Endodermal cell (in vitro differentiated cells): ENCODE measurements at regions not wholly inside any gene's neighbourhood (a gene's known extent, or its start where the extent isn't known, plus 50 kb on each side); places are given as distances from the start of the nearest gene placed in this dataset.

Experiments
- DNase-seq: peaks from one replicate; pipeline ENCODE4 v3.0.0-alpha.2; 2017
- H3K27ac ChIP-seq: 2 replicates; pipeline ENCODE4 v1.5.1; 2013; ENCODE audit warnings: mild to moderate bottlenecking, low read depth, low read length, moderate library complexity
- H3K27me3 ChIP-seq: 2 replicates; pipeline ENCODE4 v1.6.1; 2013; ENCODE audit warnings: mild to moderate bottlenecking, low read length, moderate library complexity; ENCODE audit not compliant: insufficient read depth, control insufficient read depth, poor library complexity, severe bottlenecking
- H3K36me3 ChIP-seq: 2 replicates; pipeline ENCODE4 v1.7.0; 2013; ENCODE audit warnings: mild to moderate bottlenecking, low read length, moderate library complexity; ENCODE audit not compliant: control insufficient read depth, insufficient read depth
- H3K4me1 ChIP-seq: one replicate; pipeline ENCODE4 v1.7.0; 2013; ENCODE audit warnings: low read length; ENCODE audit not compliant: control insufficient read depth, insufficient read depth
- H3K4me3 ChIP-seq: 2 replicates; pipeline ENCODE4 v1.5.1; 2013; ENCODE audit warnings: mild to moderate bottlenecking, low read length, moderate library complexity
- H3K9ac ChIP-seq: 2 replicates; pipeline ENCODE4 v1.6.1; 2013; ENCODE audit warnings: mild to moderate bottlenecking, low read length, moderate library complexity; ENCODE audit not compliant: poor library complexity, severe bottlenecking; ENCODE audit errors: extremely low read depth
- H3K9me3 ChIP-seq: 2 replicates; pipeline ENCODE4 v1.6.1; 2013; ENCODE audit warnings: mild to moderate bottlenecking, low read length, moderate library complexity; ENCODE audit not compliant: control insufficient read depth
- H3K27ac Mint-ChIP-seq: 2 replicates; pipeline ENCODE4 v1.8.0; 2020; ENCODE audit warnings: mixed read lengths
- H3K27me3 Mint-ChIP-seq: 2 replicates; pipeline ENCODE4 v1.8.0; 2021; ENCODE audit warnings: mild to moderate bottlenecking, mixed read lengths; ENCODE audit not compliant: insufficient read depth
- H3K36me3 Mint-ChIP-seq: 2 replicates; pipeline ENCODE4 v1.8.0; 2020; ENCODE audit warnings: low read depth, mixed read lengths
- H3K4me1 Mint-ChIP-seq: 2 replicates; pipeline ENCODE4 v1.8.0; 2020; ENCODE audit warnings: mixed read lengths
- H3K4me3 Mint-ChIP-seq: 2 replicates; pipeline ENCODE4 v1.8.0; 2020; ENCODE audit warnings: mild to moderate bottlenecking, moderate library complexity, mixed read lengths
- H3K9me3 Mint-ChIP-seq: 2 replicates; pipeline ENCODE4 v1.8.0; 2020; ENCODE audit warnings: mild to moderate bottlenecking, mixed read lengths
- WGBS, 2 experiments: methylation state at CpG; one replicate each; pipeline versions ENCODE4 v1.1.5 to v1.1.7; 2013; ENCODE audit warnings: missing lambda C conversion rate in 2 of 2, mixed read lengths in 1 of 2; ENCODE audit not compliant: insufficient coverage in 1 of 2, insufficient read length in 1 of 2; 5-methylcytosine and 5-hydroxymethylcytosine counted together
- TF ChIP-seq, protein P1 (sequence below): fragments of 200-600 bp; sonication (generic); conservative IDR thresholded peaks from 2 replicates; pipeline ENCODE4 v1.5.0; 2021; ENCODE audit warnings: antibody characterized with exemption, mild to moderate bottlenecking

GRCh38 chr3:181578743-181579142, 133.0 kb upstream of the SOX2 start:
- no peaks in the 10 kb centered on the region for H3K36me3 ChIP-seq
- no peaks in the 10 kb centered on the region for H3K4me1 ChIP-seq
- Mint-ChIP-seq H3K4me3 (no peak overlapping the region), H3K27me3 (no peaks in the 10 kb centered on the region), H3K4me1 (no peaks in the 10 kb centered on the region), H3K9me3 (no peaks in the 10 kb centered on the region), H3K36me3 (no peaks in the 10 kb centered on the region), H3K27ac (no peak overlapping the region)
- H3K9ac ChIP-seq = no peak overlapping the region
- 75 to 90% methylated on average over 2 of the region's 2 CpGs for WGBS, 2 experiments
- no peaks in the 10 kb centered on the region for H3K27me3 ChIP-seq
- TF ChIP-seq, protein P1, sequence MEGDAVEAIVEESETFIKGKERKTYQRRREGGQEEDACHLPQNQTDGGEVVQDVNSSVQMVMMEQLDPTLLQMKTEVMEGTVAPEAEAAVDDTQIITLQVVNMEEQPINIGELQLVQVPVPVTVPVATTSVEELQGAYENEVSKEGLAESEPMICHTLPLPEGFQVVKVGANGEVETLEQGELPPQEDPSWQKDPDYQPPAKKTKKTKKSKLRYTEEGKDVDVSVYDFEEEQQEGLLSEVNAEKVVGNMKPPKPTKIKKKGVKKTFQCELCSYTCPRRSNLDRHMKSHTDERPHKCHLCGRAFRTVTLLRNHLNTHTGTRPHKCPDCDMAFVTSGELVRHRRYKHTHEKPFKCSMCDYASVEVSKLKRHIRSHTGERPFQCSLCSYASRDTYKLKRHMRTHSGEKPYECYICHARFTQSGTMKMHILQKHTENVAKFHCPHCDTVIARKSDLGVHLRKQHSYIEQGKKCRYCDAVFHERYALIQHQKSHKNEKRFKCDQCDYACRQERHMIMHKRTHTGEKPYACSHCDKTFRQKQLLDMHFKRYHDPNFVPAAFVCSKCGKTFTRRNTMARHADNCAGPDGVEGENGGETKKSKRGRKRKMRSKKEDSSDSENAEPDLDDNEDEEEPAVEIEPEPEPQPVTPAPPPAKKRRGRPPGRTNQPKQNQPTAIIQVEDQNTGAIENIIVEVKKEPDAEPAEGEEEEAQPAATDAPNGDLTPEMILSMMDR = no peak
- no peaks in the 10 kb centered on the region for H3K9me3 ChIP-seq
- H3K27ac ChIP-seq = peak overlapping the region; percentile 29
- no peak overlapping the region for H3K4me3 ChIP-seq
- no peak for DNase-seq

DNA sequence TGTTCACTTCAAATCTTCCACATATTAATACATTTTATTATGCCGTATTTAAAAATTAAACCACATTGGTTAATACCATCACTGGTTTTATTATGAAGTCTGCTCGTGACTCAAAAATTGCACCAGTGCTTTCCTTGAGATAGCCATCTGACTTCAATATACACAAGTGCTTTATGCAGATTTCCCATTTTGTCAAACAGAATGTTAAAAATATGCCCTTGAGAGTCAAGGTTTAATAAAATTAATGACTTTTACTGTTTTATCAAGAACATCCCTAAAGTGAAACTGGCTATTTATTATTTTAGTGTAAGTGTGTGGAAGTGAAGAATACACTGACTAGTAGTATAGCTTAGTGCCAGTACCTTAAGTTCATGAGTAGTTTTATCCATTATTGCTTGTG, 139.3 kb upstream of the SOX2 start:
- Mint-ChIP-seq H3K27ac (no peak overlapping the region), H3K4me3 (no peak overlapping the region), H3K27me3 (no peaks in the 10 kb centered on the region), H3K36me3 (no peaks in the 10 kb centered on the region), H3K4me1 (no peaks in the 10 kb centered on the region), H3K9me3 (no peaks in the 10 kb centered on the region)
- Histone ChIP-seq H3K27ac (no peak overlapping the region), H3K9me3 (no peaks in the 10 kb centered on the region), H3K4me1 (no peaks in the 10 kb centered on the region), H3K4me3 (no peak overlapping the region), H3K9ac (no peak overlapping the region), H3K27me3 (peaks cover 4% of the 10 kb centered on the region), H3K36me3 (no peaks in the 10 kb centered on the region)
- TF ChIP-seq, protein P1 = no peak
- no peak for DNase-seq
- 86 to 99% methylated on average over 2 of the region's 2 CpGs for WGBS, 2 experiments

DNA sequence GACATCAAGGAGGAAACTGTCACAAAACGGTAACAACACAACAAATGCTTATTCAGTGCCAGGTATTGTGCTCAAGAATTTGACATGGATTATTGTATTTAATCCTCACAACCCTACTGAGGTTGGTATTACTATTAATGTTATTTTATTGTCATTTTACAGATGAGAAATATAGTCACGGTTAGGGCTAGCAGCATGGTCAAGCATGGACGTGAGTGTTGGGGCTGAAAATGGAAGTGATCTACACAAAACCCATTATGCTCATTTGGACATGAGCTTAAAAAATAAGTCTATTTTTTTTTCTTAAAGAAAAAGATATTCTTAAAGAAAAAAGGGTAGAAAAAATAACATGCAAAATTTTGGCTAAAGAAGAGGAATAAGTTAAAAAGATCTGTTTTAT, 141.3 kb upstream of the SOX2 start:
- no peak overlapping the region for H3K4me3 ChIP-seq
- no peak overlapping the region for H3K27ac ChIP-seq
- TF ChIP-seq, protein P1 = no peak
- no peaks in the 10 kb centered on the region for H3K9me3 ChIP-seq
- no peaks in the 10 kb centered on the region for H3K4me1 ChIP-seq
- WGBS, 2 experiments = 100% methylated on average over 3 of the region's 3 CpGs; no CpG with 5 or more reads in 1 of the 2 experiments
- no peak for DNase-seq
- Mint-ChIP-seq H3K4me1 (peaks cover 2% of the 10 kb centered on the region), H3K36me3 (no peaks in the 10 kb centered on the region), H3K27ac (no peak overlapping the region), H3K4me3 (no peak overlapping the region), H3K27me3 (no peaks in the 10 kb centered on the region), H3K9me3 (no peaks in the 10 kb centered on the region)
- H3K9ac ChIP-seq = no peak overlapping the region
- H3K27me3 ChIP-seq = peaks cover 4% of the 10 kb centered on the region
- H3K36me3 ChIP-seq = no peaks in the 10 kb centered on the region
